H7 (cell line): ENCODE measurements at regions not wholly inside any gene's neighbourhood (a gene's known extent, or its start where the extent isn't known, plus 50 kb on each side); places are given as distances from the start of the nearest gene placed in this dataset.

ENCODE experiments used
- DNase-seq: peaks from one replicate; pipeline ENCODE4 v3.0.0; 2012
- H3K27me3 ChIP-seq: 2 replicates; pipeline ENCODE4 v1.6.0; 2011; ENCODE audit warnings: mild to moderate bottlenecking, low read length; ENCODE audit not compliant: control insufficient read depth, insufficient read depth
- H3K36me3 ChIP-seq: replicated peaks from 2 replicates; pipeline ENCODE4 v1.5.1; 2011; ENCODE audit warnings: low read length; ENCODE audit not compliant: control insufficient read depth, insufficient read depth
- H3K4me3 ChIP-seq: 2 replicates; pipeline ENCODE4 v1.5.1; 2011; ENCODE audit warnings: low read depth, mild to moderate bottlenecking, control low read depth, low read length, moderate library complexity; ENCODE audit not compliant: insufficient read depth

GRCh38 chr5:68505917-68506860, 290.6 kb downstream of the PIK3R1 start:
- no peak for DNase-seq
- H3K4me3 ChIP-seq: no peak overlapping the region
- no peaks in the 10 kb centered on the region for H3K36me3 ChIP-seq
- H3K27me3 ChIP-seq: no peaks in the 10 kb centered on the region

DNA sequence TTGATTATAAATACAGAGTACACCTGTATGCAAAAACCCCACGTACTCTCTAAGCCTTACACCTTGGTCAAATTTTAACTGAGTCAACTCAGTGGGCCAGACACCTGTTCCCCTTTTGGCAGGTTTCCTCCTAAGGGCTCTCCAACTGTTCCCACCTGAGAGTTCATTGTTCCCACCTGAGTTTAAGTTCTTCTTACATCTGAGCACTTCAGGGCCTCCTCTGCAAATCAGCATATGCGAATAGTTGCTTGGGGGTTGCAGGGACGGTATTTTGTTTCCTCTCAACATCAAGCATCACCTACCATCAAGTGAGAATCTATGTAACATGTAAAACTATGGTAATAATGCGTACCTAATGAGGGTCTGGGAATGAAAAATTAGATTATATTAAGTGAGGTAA, 300.0 kb downstream of the PIK3R1 start:
- Histone ChIP-seq H3K36me3 (no peaks in the 10 kb centered on the region), H3K27me3 (no peaks in the 10 kb centered on the region), H3K4me3 (no peak overlapping the region)
- no peak for DNase-seq

- no peaks in the 10 kb centered on the region for H3K36me3 ChIP-seq
- no peak overlapping the region for H3K4me3 ChIP-seq
- H3K27me3 ChIP-seq: no peaks in the 10 kb centered on the region
- DNase-seq: no peak
These were observed 302.7 kb downstream of the PIK3R1 start for GRCh38 chr5:68518286-68518685.

DNA sequence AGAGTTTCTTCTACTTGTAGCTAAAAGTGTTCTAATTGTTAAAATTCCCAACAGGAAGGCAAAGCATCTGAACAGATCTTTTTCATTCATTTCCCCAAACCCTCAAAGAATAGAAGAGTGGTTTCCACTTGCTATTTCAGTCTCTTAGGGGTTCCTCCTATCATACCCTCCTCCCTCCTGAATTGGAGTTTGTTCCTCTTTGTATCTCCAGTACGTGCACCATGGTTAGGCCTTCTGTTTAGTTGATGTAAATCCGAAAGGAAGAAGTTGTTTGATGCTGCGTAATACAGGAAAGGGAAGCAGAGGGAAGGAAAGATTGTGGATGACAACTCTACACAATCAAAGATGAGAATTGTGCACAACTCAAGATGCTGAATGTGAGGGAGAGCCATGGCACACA, 303.6 kb downstream of the PIK3R1 start:
- Histone ChIP-seq H3K27me3 (no peaks in the 10 kb centered on the region), H3K36me3 (no peaks in the 10 kb centered on the region), H3K4me3 (no peak overlapping the region)
- no peak for DNase-seq

DNA sequence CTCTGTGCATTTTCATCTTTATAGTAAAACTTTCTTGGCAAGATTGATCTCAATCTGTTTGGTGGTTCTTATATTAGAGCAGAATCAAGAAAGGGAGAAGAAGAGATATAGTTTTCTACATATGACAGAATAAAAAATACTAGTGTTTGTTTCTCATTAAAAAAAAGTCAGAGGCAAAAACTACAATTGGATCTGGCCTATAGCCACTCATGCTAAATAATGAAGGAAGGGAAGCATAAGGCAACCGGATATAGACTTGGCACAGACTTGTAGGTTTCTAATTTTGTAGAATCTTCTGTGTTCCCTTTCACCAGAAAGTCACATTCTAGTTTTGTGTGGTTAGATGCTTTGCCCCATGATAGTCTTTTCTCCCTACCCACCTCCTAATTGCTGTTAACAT, 306.2 kb downstream of the PIK3R1 start:
- Histone ChIP-seq H3K36me3 (no peaks in the 10 kb centered on the region), H3K4me3 (no peak overlapping the region), H3K27me3 (no peaks in the 10 kb centered on the region)
- DNase-seq: no peak

DNA sequence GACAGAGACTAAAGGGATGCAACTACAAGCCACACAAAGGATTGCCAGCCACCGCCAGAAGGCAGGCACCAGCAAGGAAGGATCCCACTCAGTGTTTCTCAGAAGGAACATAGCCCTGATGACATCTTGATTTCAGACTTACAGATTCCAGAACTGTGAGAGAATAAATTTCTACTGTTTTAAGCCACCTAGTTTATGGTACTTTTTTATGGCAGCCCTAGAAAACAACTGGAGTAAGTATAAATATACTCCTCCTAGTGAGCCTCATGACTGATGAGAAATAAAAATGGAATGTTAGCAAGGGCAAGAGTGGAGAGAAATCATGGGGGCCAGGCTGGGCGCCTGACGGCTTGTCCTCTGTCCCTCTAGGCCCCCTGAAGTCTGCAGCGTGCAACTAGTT, 307.3 kb downstream of the PIK3R1 start:
- H3K27me3 ChIP-seq: no peaks in the 10 kb centered on the region
- DNase-seq: no peak
- H3K36me3 ChIP-seq: no peaks in the 10 kb centered on the region
- no peak overlapping the region for H3K4me3 ChIP-seq

GRCh38 chr5:68528821-68529273, 313.3 kb downstream of the PIK3R1 start:
- H3K4me3 ChIP-seq: no peak overlapping the region
- no peaks in the 10 kb centered on the region for H3K36me3 ChIP-seq
- H3K27me3 ChIP-seq: no peaks in the 10 kb centered on the region
- no peak for DNase-seq

GRCh38 chr5:68529581-68529980, 314.0 kb downstream of the PIK3R1 start:
- no peak overlapping the region for H3K4me3 ChIP-seq

DNA sequence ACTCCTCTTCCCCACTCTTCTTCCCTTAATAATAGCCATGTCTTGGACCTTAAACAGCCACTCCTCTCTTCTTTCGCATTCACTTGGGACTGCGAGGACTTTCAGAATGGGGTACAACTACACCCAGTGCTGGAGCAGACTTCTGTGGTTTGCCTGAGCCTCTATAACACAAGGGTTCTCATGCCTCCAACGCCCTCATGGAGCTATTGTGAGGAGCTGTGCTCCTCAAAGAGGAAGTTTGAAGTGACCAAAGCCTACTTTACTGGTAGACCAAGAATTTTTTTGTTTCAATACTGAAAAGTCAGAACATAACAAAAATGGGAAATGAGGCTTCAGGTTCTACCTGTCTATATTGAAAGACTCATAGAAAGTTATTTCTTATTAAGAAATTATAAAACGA, 316.4 kb downstream of the PIK3R1 start:
- no peak for DNase-seq
- H3K4me3 ChIP-seq: no peak overlapping the region
- H3K27me3 ChIP-seq: no peaks in the 10 kb centered on the region
- no peaks in the 10 kb centered on the region for H3K36me3 ChIP-seq

More at GRCh38 chr5:68529581-68529980, 314.0 kb downstream of the PIK3R1 start:
- Histone ChIP-seq H3K27me3 (no peaks in the 10 kb centered on the region), H3K36me3 (no peaks in the 10 kb centered on the region)
- no peak for DNase-seq

DNA sequence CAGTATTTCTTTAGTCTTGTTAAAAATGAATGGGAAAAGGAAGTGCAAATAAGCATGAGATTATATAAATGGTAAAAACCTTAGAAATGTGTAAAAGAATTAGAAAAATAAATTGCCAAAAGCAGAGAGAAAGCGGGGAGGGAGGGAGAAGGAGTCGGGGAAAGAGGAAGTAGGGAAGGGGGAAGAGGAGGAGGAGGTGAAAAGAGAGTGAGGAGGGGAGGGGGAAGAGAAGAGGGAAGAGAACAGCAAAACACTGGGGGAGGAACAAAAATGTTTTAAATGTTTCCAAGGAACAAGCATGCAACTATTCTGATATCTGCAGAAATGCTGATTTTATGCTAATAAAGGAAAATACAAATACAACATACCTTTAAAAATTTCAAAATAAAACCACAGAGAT, 317.5 kb downstream of the PIK3R1 start:
- Histone ChIP-seq H3K4me3 (no peak overlapping the region), H3K36me3 (no peaks in the 10 kb centered on the region), H3K27me3 (no peaks in the 10 kb centered on the region)
- no peak for DNase-seq

DNA sequence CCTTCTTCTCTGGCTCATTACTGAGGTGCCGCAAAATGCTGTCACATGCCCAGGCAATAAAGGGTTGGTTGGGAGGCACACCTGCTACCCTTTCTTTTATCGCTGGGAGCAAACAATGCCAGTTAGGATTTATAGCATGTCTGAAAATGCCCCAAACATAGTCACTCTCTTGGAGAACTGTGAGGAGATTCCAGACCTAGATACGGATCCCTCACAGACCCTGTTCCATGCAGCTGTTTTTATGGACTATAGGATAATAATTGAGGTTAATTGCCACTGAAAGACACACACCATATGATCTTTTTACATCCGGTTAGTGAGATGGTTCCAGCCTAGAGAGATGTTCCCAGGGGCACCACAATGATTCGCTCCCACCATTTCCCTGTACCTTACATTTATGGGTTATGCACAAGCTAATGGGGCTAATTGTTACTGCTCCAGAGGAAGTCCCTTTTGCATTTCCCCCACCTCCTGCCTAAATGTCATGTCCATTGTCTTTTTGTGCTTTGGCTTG, 318.1 kb downstream of the PIK3R1 start:
- DNase-seq: no peak
- Histone ChIP-seq H3K36me3 (no peaks in the 10 kb centered on the region), H3K4me3 (no peak overlapping the region), H3K27me3 (no peaks in the 10 kb centered on the region)

- Histone ChIP-seq H3K4me3 (no peak overlapping the region), H3K27me3 (no peaks in the 10 kb centered on the region), H3K36me3 (no peaks in the 10 kb centered on the region)
- no peak for DNase-seq
These were observed 318.8 kb downstream of the PIK3R1 start for GRCh38 chr5:68534131-68534940.

GRCh38 chr5:68534956-68535520, 319.5 kb downstream of the PIK3R1 start:
- Histone ChIP-seq H3K27me3 (no peaks in the 10 kb centered on the region), H3K36me3 (no peaks in the 10 kb centered on the region), H3K4me3 (no peak overlapping the region)
- DNase-seq: no peak

DNA sequence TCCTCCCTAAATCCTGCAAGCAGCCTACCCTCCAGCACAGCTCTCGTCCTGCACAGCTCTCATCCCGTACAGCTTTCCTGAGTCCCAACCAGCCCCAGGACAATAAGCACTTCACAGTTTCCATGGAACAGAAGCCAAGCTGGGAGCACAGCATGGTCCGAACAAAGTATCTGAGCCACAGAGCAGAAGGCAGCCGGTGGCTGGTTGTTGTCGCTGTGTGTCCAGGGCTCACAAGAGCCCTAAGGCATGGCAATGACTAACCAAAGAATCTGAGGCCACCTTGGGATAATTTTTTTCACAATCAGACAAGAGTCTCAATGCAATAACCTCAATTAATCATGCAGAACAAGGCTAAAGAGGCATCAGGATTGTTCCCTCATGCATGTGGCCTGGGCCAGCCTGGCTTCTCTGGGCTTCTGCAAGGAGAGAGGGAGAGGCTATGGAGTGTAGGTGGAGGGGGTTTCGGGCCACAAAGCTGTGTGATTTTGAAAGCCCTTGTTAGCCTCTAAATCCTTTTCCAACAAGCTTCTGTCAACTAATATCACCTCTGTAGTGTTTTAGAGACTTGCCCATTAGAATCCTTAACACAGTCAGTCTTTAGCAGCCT, 323.4 kb downstream of the PIK3R1 start:
- no peak for DNase-seq
- no peak overlapping the region for H3K4me3 ChIP-seq
- H3K36me3 ChIP-seq: no peaks in the 10 kb centered on the region
- no peaks in the 10 kb centered on the region for H3K27me3 ChIP-seq
